ENCODE measurements at regions not wholly inside any gene's neighbourhood (a gene's known extent, or its start where the extent isn't known, plus 50 kb on each side); places are given as distances from the start of the nearest gene placed in this dataset.
"Not testable (repeated sequence)": the region's sequence is repeated elsewhere in the genome, so short reads cannot be mapped to it uniquely, and the experiment has no call there.

DNA sequence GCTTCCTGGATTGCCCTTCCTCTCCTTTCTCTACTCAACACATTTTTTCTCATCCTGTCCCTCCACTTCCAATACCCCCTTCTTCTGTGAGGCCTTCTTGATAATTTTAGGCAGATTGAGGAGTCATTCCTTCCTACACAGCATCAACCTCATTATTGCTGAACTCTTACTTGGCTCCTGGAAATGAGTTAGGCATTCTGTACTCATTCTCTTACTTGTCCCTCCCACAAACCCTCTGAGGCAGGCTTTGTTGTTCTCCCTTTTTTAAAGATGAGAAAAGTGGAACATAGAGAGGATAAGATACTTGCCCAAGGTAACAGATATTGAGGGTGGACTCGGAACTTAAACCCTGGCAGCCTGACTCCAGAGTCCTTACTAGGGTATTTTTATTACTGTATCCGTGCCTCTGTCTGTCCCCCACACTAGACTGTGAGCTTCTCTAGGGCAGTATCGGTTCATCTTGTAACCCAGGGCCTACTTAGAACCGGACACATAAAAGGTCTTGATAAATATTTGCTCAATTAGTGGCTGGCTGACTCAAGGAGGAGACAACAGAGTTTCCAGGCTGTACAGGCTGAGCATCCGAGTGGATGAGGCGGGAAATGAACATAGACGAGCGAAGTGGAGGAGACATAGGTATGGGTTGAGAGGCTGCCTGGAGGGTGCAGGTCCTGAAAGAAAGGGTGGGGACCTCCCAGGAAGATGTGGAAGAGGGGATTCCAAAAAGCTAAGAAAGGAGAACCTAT is 148.7 kb upstream of the ATP2B2 start:
- DNase-seq (ENCODE audit: low read depth in 4 of 4, low spot score in 1 of 4), result no peak

DNA sequence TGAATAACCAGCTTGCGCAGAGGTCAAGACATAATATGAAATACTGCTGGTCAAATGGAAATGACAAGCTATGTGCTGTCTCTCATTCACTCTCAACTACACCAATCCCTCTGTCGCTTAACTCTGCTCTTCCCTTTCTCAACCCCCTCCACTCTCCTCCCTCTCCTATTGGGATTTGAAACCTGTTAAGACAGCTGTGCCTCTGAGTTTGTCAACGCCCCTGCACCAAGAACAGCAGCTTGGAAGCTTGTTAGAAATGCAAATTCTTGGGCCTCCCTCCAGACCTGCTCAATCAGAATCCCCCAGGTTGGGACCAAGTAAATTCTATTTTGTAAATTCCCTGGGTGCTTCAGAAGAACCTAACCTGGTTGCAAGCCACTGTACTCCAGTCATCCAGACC is 149.7 kb upstream of the ATP2B2 start:
- DNase-seq (ENCODE audit: low read depth in 4 of 4, low spot score in 1 of 4), result no peak

DNA sequence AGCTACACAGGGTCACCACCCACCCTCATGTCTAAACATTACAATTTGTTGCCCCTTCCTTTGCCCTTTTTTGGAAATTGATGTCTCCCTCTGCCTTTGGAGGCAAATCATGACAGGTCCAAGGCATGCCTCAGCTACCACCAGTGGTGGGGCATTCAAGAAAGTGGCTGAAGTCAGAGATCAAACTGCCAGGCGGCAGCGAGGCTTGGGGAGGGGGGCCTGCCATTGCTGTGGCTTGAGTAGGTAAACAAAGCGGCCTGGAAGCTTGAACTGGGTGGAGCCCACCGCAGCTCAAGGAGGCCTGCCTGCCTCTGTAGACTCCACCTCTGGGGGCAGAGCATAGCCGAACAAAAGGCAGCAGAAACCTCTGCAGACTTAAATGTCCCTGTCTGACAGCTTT is 152.0 kb upstream of the ATP2B2 start:
- DNase-seq (ENCODE audit: low read depth in 4 of 4, low spot score in 1 of 4), result not testable (repeated sequence)

DNA sequence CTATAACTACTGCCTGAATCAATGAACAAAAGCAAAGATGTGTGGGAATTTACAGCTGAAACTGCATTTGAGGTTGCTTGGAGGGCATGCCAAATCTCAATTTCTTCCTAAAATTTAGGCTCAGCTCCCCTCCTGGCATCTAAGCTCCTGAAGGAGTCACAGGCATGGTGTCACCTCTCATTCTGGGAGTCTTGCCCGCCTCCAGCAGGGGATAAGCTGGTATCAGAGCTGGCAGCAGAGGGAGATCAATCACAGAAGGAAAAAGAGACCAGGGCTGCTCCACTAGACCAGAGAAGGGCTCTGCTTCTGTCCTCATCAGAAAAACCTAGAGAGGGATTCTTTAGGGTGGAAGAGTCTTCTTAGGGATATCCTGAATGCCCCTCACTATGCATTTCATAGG is 150.4 kb upstream of the SLC6A11 start:
- no peak for DNase-seq (ENCODE audit: low read depth in 4 of 4, low spot score in 1 of 4)

DNA sequence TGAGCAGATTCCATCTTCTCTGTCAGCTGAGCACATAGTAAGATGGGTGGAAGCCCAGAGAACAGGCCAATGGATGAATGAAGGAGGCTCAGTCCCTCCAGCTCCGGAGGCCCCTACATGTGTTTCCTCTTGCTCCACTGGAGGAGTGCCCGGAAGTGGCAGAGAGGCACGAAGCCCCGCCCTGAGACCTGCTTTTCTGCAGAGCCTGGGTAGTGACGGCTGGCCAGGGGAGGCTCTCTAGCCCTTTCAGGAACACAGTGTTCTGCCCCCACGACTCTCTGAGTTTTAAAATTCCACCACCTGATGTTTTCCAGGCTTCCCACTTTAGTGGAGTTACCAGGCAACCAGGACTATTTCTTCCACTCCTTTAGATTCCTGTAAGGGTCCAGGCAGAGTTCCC is 149.4 kb upstream of the SLC6A11 start:
- no peak for DNase-seq (ENCODE audit: low read depth in 4 of 4, low spot score in 1 of 4)

DNA sequence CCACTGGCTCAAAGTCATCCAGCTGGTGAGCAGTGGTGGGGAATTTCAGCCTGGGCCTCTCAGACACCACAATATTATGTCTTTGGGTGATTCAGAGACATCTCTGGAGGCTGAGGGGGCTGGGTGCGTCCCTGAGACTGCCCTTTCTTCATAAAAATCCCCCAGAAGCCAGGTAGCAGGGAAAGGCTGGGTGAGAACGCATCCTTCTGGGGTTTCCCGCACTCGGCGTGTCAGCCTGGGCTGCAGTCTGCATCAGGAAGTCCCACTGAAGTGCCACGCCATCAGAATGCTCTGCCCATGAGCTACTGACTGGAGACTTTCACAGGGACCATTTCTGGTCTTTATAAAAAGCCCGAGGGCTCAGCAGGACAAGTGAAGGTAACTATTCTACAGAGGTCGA is 148.8 kb upstream of the SLC6A11 start:
- no peak for DNase-seq (ENCODE audit: low read depth in 4 of 4, low spot score in 1 of 4)

DNA sequence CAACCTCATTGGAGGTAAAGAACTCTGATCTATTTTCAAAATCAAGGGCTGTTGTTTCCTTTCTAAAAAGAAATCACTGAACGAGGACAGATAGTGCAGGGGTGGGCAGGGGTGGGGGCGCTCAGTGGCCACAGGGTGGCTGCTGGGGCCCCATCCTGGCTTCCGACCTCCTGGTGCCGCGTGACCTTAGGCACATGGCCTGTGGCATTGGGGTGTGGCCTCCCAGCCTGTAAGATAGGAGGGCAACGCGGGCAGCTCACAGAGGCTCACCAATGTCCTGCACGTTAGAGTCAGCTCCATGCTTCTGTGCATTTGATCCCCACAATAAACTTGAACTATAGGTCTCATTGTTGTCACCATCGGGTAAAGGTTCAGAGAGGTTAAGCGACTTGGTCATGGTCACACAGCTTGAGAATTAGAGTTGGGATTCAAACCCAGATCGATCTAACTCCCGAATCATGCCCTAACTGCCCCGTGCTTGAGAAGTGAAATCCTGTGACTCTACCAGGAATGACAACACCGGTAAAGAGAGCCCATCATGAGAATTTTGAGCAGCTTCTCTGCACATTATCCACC is 148.0 kb upstream of the SLC6A11 start:
- no peak for DNase-seq (ENCODE audit: low read depth in 4 of 4, low spot score in 1 of 4)

DNA sequence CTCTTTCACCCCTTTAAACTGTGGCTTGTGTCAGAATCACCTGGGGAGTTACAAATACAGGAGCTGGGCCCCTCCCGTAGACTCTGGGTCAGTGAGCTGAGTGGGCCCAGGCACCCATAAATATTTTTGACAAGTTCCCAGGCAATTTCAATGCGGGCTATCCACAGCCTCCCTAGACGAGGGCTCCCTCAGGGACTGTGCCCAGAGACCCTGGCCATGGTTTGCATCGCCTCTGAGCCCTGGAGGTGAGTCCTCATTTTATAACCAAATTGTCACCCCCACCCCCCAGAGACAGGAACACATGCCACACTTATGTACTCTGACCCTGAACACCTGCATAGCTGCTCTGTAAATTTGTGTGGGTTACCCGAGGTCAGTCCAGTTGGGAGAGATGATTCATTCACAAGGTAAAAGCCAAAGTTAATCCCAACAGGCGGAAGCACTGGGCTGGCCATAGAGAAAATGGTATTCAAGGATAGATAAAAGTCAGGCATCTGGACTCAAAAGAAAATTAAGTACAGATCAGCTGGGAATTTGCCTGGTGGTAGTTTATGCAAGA is 146.5 kb upstream of the SLC6A11 start:
- DNase-seq (ENCODE audit: low read depth in 4 of 4, low spot score in 1 of 4), result no peak

DNA sequence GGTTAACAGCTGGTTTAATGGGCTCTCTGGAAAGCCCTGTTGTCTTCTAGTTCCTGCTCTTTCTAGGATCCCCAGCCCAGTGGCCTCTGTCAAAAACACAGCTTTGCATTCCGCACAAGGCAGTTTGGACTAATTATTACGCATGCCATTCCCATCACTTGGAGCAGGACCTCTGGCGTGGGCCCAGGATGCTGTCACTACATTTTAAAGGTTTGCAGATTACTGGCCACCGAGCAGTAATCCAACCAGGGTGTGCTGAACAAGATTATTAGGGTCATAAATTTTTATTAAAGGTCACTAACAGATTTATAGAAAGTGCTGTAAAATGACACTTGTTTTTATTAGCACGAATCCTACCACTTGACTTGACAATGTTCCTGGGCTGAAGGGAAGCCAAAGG is 143.6 kb upstream of the SLC6A11 start:
- DNase-seq (ENCODE audit: low read depth in 4 of 4, low spot score in 1 of 4), result no peak

DNA sequence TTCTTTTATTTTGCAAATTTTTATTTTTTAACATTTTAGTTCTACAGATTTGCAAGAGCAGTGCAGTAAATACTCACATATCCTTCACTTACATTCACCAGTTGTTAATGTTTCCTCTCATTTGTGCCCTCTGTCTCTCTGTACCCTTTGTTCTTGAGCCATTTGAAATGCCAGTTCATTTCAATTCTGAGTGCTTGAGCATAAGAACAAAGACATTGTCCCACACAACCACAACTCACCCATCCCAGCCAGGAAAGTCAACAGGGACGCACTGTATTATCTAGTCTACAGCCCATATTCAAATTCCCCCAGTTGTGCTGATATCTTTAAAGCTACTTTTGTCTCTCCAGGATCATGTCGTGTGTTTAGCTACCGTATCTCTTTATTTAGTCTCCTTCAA is 141.4 kb upstream of the SLC6A11 start:
- DNase-seq (ENCODE audit: low read depth in 4 of 4, low spot score in 1 of 4), result no peak

DNA sequence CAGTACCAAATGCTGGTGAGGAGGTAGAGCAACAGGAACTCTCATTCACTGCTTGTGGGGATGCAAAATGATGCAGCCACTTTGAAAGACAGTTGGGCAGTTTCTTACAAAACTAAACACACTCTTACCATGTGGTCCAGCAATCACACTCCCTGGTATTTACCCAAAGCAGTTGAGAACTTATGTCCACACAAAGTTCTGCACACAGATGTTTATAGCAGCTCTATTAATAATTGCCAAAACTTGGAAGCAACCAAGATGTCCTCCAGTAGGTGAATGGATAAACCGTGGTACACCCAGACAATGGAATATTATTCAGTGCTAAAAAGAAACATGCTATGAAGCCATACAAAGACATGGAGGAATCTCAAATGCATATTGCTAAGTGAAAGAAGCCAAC is 139.1 kb upstream of the SLC6A11 start:
- DNase-seq (ENCODE audit: low read depth in 4 of 4, low spot score in 1 of 4), result no peak

DNA sequence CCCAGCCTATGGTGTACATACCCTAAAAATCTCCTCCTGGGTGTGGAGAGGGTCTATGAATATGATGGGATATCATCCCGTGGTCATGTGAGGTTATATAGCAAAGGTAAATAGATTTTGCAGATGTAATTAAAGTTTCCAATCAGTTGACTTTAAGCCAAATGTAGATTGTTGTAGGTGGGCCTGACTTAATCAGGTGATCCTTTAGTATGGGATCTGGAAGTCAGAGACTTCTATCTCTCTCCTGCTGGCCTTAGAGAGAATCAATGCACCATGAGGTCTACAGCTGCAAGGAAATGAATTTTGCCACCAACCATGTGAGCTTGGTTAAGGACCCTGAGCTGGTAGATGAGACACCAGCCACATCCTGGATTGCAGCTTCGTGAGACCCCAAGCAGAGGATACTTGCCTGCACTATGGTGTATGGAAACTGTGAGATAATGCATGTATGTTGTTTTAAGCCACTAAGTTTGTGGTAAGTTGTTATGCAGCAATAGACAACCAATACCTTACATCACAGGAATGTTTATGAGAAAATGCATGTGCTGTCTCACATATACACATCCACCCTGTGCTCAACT is 137.1 kb upstream of the SLC6A11 start:
- DNase-seq (ENCODE audit: low read depth in 4 of 4, low spot score in 1 of 4), result no peak

DNA sequence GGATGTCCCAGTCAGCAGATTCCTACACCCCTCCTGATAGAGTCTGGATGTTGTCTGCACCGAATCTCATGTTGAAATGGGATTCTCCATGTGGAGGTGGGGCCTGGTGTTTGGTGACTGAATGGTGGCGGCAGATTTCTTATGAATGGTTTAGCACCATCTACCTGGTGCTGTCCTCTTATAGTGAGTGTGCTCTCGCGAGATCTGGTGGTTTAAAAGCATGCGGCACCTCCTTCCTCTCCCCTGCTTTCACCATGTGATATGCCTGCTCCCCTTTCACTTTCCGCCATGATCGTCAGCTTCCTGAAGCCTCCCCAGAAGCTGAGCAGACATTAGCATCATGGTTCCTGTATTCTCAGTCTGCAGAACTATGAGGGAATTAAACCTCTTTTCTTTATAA is 135.2 kb upstream of the SLC6A11 start:
- DNase-seq (ENCODE audit: low read depth in 4 of 4, low spot score in 1 of 4), result no peak

DNA sequence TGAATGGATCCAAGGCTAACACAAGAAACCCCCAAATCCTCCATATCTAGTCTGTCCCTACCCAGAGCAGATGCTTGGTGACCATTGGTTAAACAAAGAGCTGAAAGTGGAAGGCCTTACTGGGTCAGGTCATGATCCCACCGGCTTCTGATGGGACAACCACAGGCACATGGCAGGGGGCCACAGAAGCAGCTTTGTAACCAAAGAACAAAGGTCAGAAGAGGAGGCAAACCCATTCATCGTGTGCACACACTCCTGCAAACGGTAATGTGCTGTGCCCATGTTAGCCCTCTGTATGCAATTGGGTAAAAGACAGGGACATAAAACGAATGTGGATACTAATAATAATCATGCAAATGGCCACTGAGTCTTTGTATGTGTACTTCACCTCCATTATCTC is 133.3 kb upstream of the SLC6A11 start:
- DNase-seq (ENCODE audit: low read depth in 4 of 4, low spot score in 1 of 4), result no peak

DNA sequence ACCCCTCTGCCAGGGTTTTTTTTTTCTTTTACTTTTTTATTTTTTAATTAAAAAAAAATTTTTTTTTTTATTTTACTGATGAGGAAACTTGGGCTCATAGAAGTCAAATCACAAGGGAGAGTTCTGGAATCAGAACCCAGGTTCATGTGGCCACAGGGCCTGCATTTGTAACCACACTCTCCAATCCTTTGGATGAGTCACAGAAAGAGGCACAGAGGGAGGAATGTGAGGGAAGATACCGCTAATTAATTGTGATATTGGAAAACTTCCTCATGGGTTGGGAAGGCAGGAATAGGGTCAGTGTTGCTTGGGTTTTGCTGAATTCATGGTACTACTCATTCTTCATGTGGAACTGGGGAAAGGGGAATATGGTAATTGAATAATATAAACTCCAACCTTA is 132.9 kb upstream of the SLC6A11 start:
- DNase-seq (ENCODE audit: low read depth in 4 of 4, low spot score in 1 of 4), result no peak

DNA sequence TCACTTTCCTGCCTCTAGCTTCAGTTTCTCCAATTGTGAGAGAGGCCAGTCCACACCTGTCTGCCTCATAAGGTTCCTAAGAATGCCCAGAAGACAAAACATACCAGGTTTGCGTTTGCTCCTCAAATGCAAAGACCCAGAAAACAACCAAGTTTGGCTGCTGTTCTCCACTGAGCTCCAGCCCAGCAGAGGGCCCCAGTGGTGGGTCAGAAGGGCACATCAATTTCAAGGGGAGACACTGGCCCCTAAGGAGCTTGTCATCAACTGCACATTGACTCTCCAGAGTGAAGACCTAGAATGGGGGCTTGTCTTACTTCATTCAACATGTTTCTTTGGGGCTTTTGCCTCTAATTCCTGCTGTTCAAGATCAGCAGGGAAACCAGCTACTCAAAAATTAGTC is 127.9 kb upstream of the SLC6A11 start:
- no peak for DNase-seq (ENCODE audit: low read depth in 4 of 4, low spot score in 1 of 4)

DNA sequence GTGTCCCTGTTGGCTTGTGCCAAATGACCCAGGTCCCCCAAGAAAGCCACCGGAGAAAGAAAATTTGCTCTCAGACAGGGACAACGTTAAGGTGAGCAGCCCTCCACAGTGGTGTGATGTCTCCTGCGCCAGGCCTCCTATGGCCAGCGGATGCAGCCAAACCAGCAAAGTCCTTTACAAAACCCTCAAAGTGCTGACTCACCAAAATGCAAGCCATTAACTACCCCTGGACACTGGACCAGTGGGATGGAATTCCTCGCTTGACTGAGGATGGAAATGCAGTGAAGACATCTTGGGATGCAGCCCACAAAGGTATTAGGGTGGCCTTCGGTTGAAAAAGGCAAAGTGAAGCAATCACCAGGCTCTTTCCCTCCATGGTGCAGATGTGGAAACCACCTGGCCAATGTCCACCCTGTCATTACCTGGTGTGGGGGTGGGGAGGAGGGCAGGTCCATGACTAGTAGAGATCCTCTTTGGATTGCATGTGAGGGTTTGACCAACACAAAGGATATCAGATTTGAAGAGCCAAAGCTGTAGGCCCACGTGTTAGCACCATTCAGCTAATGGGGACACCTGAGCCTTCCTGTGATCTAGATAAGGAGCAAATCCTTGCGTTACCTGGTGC is 127.4 kb upstream of the SLC6A11 start:
- DNase-seq (ENCODE audit: low read depth in 4 of 4, low spot score in 1 of 4), result no peak

DNA sequence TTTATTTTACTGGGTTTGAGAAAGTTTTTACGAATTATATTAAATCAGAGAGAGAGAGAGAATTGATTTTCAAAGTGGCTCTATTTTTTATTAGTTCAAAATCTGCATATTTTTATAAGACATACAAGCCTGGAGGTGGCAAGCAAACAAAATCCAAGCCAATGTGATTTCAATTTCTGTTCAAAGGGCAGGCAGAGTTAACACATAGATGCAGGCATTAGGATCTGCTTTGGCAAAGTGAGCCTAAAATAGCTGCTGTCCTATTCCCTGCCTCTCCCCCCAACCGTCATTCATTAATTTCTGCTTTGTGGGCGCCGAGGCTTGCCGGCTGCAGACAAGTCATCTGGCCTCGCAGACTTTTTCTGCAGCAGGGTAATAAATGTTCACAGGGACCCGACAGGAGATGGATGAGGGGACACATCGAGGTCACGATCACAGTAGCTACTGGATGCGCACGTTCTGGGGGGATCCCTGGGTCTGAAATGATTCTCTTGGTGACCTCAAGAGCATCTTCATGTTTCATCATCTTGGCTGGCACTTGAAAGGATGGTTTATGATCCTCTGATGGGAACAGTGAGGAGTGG is 123.9 kb upstream of the SLC6A11 start:
- DNase-seq (ENCODE audit: low read depth in 4 of 4, low spot score in 1 of 4), result no peak

DNA sequence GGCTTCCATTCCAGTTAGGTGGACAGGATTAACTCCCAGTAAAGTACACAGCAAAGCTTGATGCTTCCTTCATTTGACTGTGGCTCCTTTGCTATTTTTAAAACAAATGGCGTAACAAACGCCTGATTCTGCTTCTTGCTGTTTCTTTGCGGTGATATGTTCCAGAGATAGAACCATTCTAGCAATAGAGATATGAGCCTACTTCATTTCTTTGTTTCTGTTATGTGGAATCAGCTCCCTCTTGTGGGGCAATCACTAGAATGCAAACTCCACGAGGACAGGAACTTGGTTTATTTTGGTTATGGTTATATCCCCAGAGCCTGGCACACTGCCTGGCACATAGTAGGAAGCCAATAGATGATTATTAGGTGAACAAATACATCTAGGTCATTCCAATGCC is 122.6 kb upstream of the SLC6A11 start:
- DNase-seq (ENCODE audit: low read depth in 4 of 4, low spot score in 1 of 4), result no peak

DNA sequence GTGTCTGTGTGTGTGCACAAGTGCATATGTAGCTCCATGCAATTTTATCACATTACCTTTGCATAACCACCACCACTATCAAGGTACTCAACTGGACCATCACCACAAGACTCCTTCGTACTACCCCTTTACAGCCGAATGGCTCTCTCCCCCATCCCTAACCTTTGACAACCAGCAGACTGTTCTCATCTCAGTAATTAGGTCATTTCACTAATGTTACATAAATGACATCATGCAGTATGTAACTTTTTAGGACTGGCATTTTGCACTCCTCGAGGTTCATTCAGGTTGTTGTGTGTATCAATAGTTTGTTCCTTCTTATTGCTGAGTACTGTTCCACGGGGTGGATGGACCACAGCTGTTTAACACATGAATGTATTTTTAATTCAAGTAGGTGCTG is 121.8 kb upstream of the SLC6A11 start:
- no peak for DNase-seq (ENCODE audit: low read depth in 4 of 4, low spot score in 1 of 4)

DNA sequence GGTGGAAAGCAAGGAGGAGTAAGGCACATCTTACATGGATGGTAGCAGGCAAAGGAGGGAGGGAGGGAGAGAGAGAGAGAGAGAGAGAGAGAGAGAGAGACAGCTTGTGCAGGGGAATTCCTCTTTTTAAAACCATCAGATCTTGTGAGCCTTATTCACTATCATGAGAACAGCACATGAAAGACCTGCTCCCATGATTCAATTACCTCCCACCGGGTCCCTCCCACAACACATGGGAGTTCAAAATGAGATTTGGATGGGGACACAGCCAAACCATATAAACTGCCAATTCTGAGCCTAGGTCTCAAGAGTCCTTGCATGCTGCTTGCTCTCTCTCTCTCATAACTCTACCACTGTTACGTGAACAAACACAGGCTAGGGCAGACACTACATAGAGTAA is 120.8 kb upstream of the SLC6A11 start:
- not testable (repeated sequence) for DNase-seq (ENCODE audit: low read depth in 4 of 4, low spot score in 1 of 4)
